Heart right ventricle (tissue), 16 donors: ENCODE measurements at regions not wholly inside any gene's neighbourhood (a gene's known extent, or its start where the extent isn't known, plus 50 kb on each side); places are given as distances from the start of the nearest gene placed in this dataset.

Experiments
- ATAC-seq, 8 donors: fragments of 200-7000 bp; cut with Tn5 transposase; one replicate each; pipeline ENCODE4 v1.9.1; 2020; ENCODE audit warnings: mild to moderate bottlenecking in 8 of 8, moderate library complexity in 8 of 8, moderate number of reproducible peaks in 1 of 8
- DNase-seq, 2 donors: peaks; one replicate each; pipeline ENCODE4 v3.0.0-alpha.2; 2020
- H3K27ac ChIP-seq, 10 donors: fragments of 200-600 bp; sonication (generic) in 2 of 10; one replicate each; pipeline versions ENCODE4 v1.5.0 to v1.8.0; 2020 to 2022; ENCODE audit warnings: mild to moderate bottlenecking in 3 of 10
- H3K27me3 ChIP-seq, 7 donors: fragments of 200-600 bp; one replicate each; pipeline ENCODE4 v1.8.0; 2021 to 2022; ENCODE audit warnings: mild to moderate bottlenecking in 2 of 7
- H3K36me3 ChIP-seq, 9 donors: fragments of 200-600 bp; sonication (generic) in 1 of 9; one replicate each; pipeline versions ENCODE4 v1.5.0 to v1.8.0; 2020 to 2022; ENCODE audit warnings: mild to moderate bottlenecking in 2 of 9
- H3K4me1 ChIP-seq, 9 donors: fragments of 200-600 bp; sonication (generic) in 1 of 9; one replicate each; pipeline versions ENCODE4 v1.5.0 to v1.8.0; 2020 to 2022; ENCODE audit warnings: mild to moderate bottlenecking in 4 of 9
- H3K4me3 ChIP-seq, 10 donors: fragments of 200-600 bp; sonication (generic) in 2 of 10; one replicate each; pipeline versions ENCODE4 v1.5.0 to v1.8.0; 2020 to 2022; ENCODE audit warnings: mild to moderate bottlenecking in 7 of 10, moderate library complexity in 2 of 10
- H3K9me3 ChIP-seq, 11 donors: fragments of 200-600 bp in 10 of 11; sonication (generic) in 2 of 11; one replicate each; pipeline versions ENCODE4 v1.5.0 to v1.8.0; 2013 to 2022; ENCODE audit warnings: mild to moderate bottlenecking in 2 of 11, control low read depth in 1 of 11, moderate library complexity in 1 of 11
- WGBS, 2 donors: extraction: QIAGEN DNeasy Blood & Tissue Kit; methylation state at CpG; one replicate each; pipeline ENCODE4 v1.1.7; 2013; ENCODE audit warnings: inconsistent platforms in 1 of 2; 5-methylcytosine and 5-hydroxymethylcytosine counted together
- intact Hi-C, 10 donors: fragments of 100-400 bp; cut with DNase I; formaldehyde crosslinking; loops; one replicate each; pipeline versions ENCODE4 v1.11.1 to v1.14.2; 2022
- TF ChIP-seq, protein P1 (sequence below), 9 donors: fragments of 200-600 bp; sonication (generic) in 2 of 9; IDR thresholded peaks; one replicate each; pipeline versions ENCODE4 v1.5.0 to v1.8.0; 2021 to 2022; ENCODE audit warnings: antibody characterized with exemption in 9 of 9, mild to moderate bottlenecking in 5 of 9, moderate library complexity in 1 of 9
- donor health status: Arrhythmogenic right ventricular cardiomyopathy.
- donor health status: ischemic (EF 13 %, LVEDD 7.1; RV severe dilation, severe dysfunction).
- donor health status: healthy with polysubstance abuse.
- donor health status: DM: no; HTN: yes; CAD: no.
- donor health status: DM: no; HTN: no; CAD: no.
- donor health status: ischemic (EF 25% LVEDD 6.9; RV normal size, moderate dysfunction).
- donor health status: ischemic (EF 25% LVEDD 5.7; RV mildly dilated, moderate dysfunction).
- donor health status: healthy.
- donor health status: DM: yes; HTN: yes; CAD: no.
- donor health status: Ischemic cardiomyopathy.
- donor health status: ischemic (EF 35%, LVEDD 5.7; RV mildly dilated, moderate dysfunction).
- donor health status: nonischemic (EF 11% LVEDD 7.7; RV severe dilation, severe dysfunction).
- donor health status: DM: yes; HTN: yes; CAD: no.
- donor health status: PGD.
- donor health status: ischemic (EF 29% LVEDD 5.4; RV normal size, mild dysfunction).
- donor health status: nonischemic (EF 23%, LVEDD 6.1; RV moderate dilation, normal function).

- TF ChIP-seq, protein P1, sequence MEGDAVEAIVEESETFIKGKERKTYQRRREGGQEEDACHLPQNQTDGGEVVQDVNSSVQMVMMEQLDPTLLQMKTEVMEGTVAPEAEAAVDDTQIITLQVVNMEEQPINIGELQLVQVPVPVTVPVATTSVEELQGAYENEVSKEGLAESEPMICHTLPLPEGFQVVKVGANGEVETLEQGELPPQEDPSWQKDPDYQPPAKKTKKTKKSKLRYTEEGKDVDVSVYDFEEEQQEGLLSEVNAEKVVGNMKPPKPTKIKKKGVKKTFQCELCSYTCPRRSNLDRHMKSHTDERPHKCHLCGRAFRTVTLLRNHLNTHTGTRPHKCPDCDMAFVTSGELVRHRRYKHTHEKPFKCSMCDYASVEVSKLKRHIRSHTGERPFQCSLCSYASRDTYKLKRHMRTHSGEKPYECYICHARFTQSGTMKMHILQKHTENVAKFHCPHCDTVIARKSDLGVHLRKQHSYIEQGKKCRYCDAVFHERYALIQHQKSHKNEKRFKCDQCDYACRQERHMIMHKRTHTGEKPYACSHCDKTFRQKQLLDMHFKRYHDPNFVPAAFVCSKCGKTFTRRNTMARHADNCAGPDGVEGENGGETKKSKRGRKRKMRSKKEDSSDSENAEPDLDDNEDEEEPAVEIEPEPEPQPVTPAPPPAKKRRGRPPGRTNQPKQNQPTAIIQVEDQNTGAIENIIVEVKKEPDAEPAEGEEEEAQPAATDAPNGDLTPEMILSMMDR (IDR thresholded peaks at IDR 0.05): no peak
- H3K4me1 ChIP-seq: no peaks in the 10 kb centered on the region
- peaks cover 0 to 5% (median 0%) of the 10 kb centered on the region in 11 donors for H3K9me3 ChIP-seq
- ATAC-seq: no peak
- peaks cover 0 to 6% (median 0%) of the 10 kb centered on the region in 7 donors for H3K27me3 ChIP-seq
- H3K27ac ChIP-seq: no peak overlapping the region
- H3K36me3 ChIP-seq: no peaks in the 10 kb centered on the region
- 84 to 97% methylated on average over 2 of the region's 2 CpGs for WGBS, 2 donors
- intact Hi-C loops: no loop called here
- no peak for DNase-seq
- H3K4me3 ChIP-seq: no peak overlapping the region
These were observed 74.7 kb downstream of the GPR65 start for GRCh38 chr14:88079624-88080023.

GRCh38 chr14:88085736-88086135 lies 80.8 kb downstream of the GPR65 start:
- peaks cover 0 to 13% (median 0%) of the 10 kb centered on the region in 7 donors for H3K27me3 ChIP-seq
- no peak overlapping the region for H3K27ac ChIP-seq
- no peaks in the 10 kb centered on the region for H3K9me3 ChIP-seq
- intact Hi-C loops: no loop called here
- ATAC-seq (no peak), DNase-seq (no peak)
- no peaks in the 10 kb centered on the region for H3K36me3 ChIP-seq
- H3K4me3 ChIP-seq: no peak overlapping the region
- TF ChIP-seq, protein P1 (IDR thresholded peaks at IDR 0.05): no peak
- no peaks in the 10 kb centered on the region for H3K4me1 ChIP-seq
- 89 to 92% methylated on average over 1 of the region's 1 CpG for WGBS, 2 donors

- Histone ChIP-seq H3K4me3 (no peak overlapping the region), H3K27ac (no peak overlapping the region), H3K9me3 (no peaks in the 10 kb centered on the region), H3K4me1 (no peaks in the 10 kb centered on the region), H3K36me3 (no peaks in the 10 kb centered on the region), H3K27me3 (peaks cover 0 to 7% (median 0%) of the 10 kb centered on the region in 7 donors)
- intact Hi-C loops: no loop called here
- ATAC-seq (no peak), DNase-seq (no peak)
- TF ChIP-seq, protein P1 (IDR thresholded peaks at IDR 0.05): no peak
These were observed 84.5 kb downstream of the GPR65 start for GRCh38 chr14:88089445-88089844.

- no peaks in the 10 kb centered on the region for H3K4me1 ChIP-seq
- intact Hi-C loops: no loop called here
- no peaks in the 10 kb centered on the region for H3K36me3 ChIP-seq
- ATAC-seq: no peak
- H3K27me3 ChIP-seq: peaks cover 0 to 4% (median 0%) of the 10 kb centered on the region in 7 donors
- no peaks in the 10 kb centered on the region for H3K9me3 ChIP-seq
- TF ChIP-seq, protein P1 (IDR thresholded peaks at IDR 0.05): no peak
- H3K4me3 ChIP-seq: no peak overlapping the region
- H3K27ac ChIP-seq: no peak overlapping the region
- no peak for DNase-seq
These were observed 87.6 kb downstream of the GPR65 start for GRCh38 chr14:88092529-88092928.

GRCh38 chr14:88095791-88096190 lies 90.9 kb downstream of the GPR65 start:
- ATAC-seq (no peak), DNase-seq (no peak)
- no peak overlapping the region for H3K27ac ChIP-seq
- H3K36me3 ChIP-seq: no peaks in the 10 kb centered on the region
- intact Hi-C loops: no loop called here
- no peaks in the 10 kb centered on the region for H3K4me1 ChIP-seq
- H3K4me3 ChIP-seq: no peak overlapping the region
- TF ChIP-seq, protein P1 (IDR thresholded peaks at IDR 0.05): no peak
- H3K9me3 ChIP-seq: peaks cover 0 to 5% (median 0%) of the 10 kb centered on the region in 11 donors
- peaks cover 0 to 4% (median 0%) of the 10 kb centered on the region in 7 donors for H3K27me3 ChIP-seq
- WGBS, 2 donors: 69 to 77% methylated on average over 3 of the region's 3 CpGs
